T-cell (primary cell): ENCODE measurements at regions not wholly inside any gene's neighbourhood (a gene's known extent, or its start where the extent isn't known, plus 50 kb on each side); places are given as distances from the start of the nearest gene placed in this dataset.

Experiments used
- ATAC-seq, 4 experiments: fragments of 200-7000 bp in 3 of 4; fragments of 150-1000 bp in 1 of 4; cut with Tn5 transposase; replicated peaks in 1 of 4; 1 replicate in 3 of 4; 2 replicates in 1 of 4; pipeline ENCODE4 v1.10.0; 2021; ENCODE audit warnings: moderate library complexity in 3 of 4, mild to moderate bottlenecking in 2 of 4, moderate number of reproducible peaks in 1 of 4
- CTCF ChIA-PET, 2 donors: fragments of 300-600 bp; sonication (Branson Sonifier 250); formaldehyde crosslinking; loops; one replicate each; lab custom pipeline; 2022; ENCODE audit warnings: antibody characterized with exemption in 2 of 2; lab: Charles Lee
- POLR2A ChIA-PET, 2 donors: fragments of 300-600 bp; sonication (Branson Sonifier 250); formaldehyde crosslinking; loops; one replicate each; lab custom pipeline; 2022; ENCODE audit warnings: antibody characterized with exemption in 2 of 2; lab: Charles Lee
- DNase-seq, 35 experiments: peaks; one replicate each; pipeline versions ENCODE4 v3.0.0 to v3.0.0-alpha.2; 2013 to 2023
- H3K27ac ChIP-seq: one replicate; pipeline ENCODE4 v1.5.1; 2013; ENCODE audit warnings: low read length
- H3K27me3 ChIP-seq, 2 experiments: replicated peaks in 1 of 2; 1 replicate in 1 of 2; 2 replicates in 1 of 2; pipeline versions ENCODE4 v1.6.1 to v1.7.0; 2013; ENCODE audit warnings: low read length in 1 of 2, mixed read lengths in 1 of 2; ENCODE audit not compliant: control insufficient read depth in 2 of 2, insufficient read depth in 2 of 2; ENCODE audit errors: extremely low read depth in 1 of 2
- H3K36me3 ChIP-seq, 2 donors: 1 replicate in 1 of 2; 2 replicates in 1 of 2; pipeline versions ENCODE4 v1.6.1 to v1.7.0; 2013; ENCODE audit warnings: low read length in 1 of 2; ENCODE audit not compliant: control insufficient read depth in 2 of 2, insufficient read depth in 1 of 2; ENCODE audit errors: extremely low read depth in 1 of 2
- H3K4me1 ChIP-seq, 2 experiments: 1 replicate in 1 of 2; 2 replicates in 1 of 2; pipeline versions ENCODE4 v1.6.1 to v1.7.0; 2013; ENCODE audit warnings: low read length in 2 of 2, mixed read lengths in 1 of 2; ENCODE audit not compliant: insufficient read depth in 2 of 2, control insufficient read depth in 1 of 2; ENCODE audit errors: extremely low read depth in 1 of 2
- H3K4me3 ChIP-seq, 2 donors: 1 replicate in 1 of 2; 2 replicates in 1 of 2; pipeline versions ENCODE4 v1.5.1 to v1.7.0; 2013; ENCODE audit warnings: mild to moderate bottlenecking in 2 of 2, low read length in 1 of 2, moderate library complexity in 1 of 2; ENCODE audit not compliant: control insufficient read depth in 1 of 2; ENCODE audit errors: extremely low read depth in 1 of 2
- H3K9me3 ChIP-seq: 2 replicates; pipeline ENCODE4 v1.7.0; 2013
- H3K27ac Mint-ChIP-seq, 2 donors: one replicate each; pipeline ENCODE4 v1.8.0; 2020 to 2021; ENCODE audit warnings: mild to moderate bottlenecking in 2 of 2, mixed read lengths in 2 of 2
- H3K27me3 Mint-ChIP-seq, 2 donors: one replicate each; pipeline ENCODE4 v1.8.0; 2021 to 2022; ENCODE audit warnings: mixed read lengths in 2 of 2
- H3K36me3 Mint-ChIP-seq: one replicate; pipeline ENCODE4 v1.8.0; 2021; ENCODE audit warnings: mixed read lengths
- H3K4me1 Mint-ChIP-seq, 3 donors: one replicate each; pipeline ENCODE4 v1.8.0; 2020 to 2022; ENCODE audit warnings: mixed read lengths in 3 of 3, mild to moderate bottlenecking in 1 of 3
- H3K4me3 Mint-ChIP-seq, 3 donors: one replicate each; pipeline ENCODE4 v1.8.0; 2020 to 2022; ENCODE audit warnings: mild to moderate bottlenecking in 3 of 3, mixed read lengths in 3 of 3, moderate library complexity in 3 of 3
- H3K9me3 Mint-ChIP-seq, 3 donors: one replicate each; pipeline ENCODE4 v1.8.0; 2020 to 2022; ENCODE audit warnings: mixed read lengths in 3 of 3
- WGBS: methylation state at CpG from one replicate; pipeline ENCODE4 v1.1.5; 2013; ENCODE audit warnings: missing lambda C conversion rate; ENCODE audit not compliant: insufficient coverage; 5-methylcytosine and 5-hydroxymethylcytosine counted together

DNA sequence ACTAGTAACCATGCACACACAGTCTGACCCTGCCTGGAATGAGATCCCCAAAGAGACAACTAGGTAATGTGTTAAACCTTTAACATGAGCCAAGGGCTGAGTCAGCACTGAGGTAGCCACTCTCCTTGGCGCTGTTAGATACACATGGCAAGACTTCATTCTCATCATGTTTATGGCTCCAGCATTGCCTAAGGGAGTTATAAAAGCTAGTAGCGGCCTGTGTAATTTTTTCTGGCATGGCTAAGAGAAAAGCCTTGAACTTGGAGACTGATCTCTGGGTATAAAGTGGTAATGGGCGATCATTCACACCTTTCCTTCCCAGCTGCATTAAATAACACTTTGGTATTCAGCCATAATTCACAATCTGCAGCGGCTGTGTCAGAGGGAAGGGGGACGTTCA lies 779.7 kb upstream of the LRRC4C start:
- DNase-seq = no peak
- ChIA-PET CTCF (interaction anchor here in 1 of 2 donors (0.6 kb wide), 1 partner anchor 1783 kb away, joined by 3 read pairs; no protein-coding TSS in a partner anchor), POLR2A (no interaction called here)
- 100% methylated on average over 1 of the region's 5 CpGs for WGBS
- Mint-ChIP-seq H3K4me1 (no peaks in the 10 kb centered on the region), H3K27me3 (no peaks in the 10 kb centered on the region), H3K9me3 (peaks cover 13 to 22% (median 17%) of the 10 kb centered on the region in 3 donors), H3K27ac (no peak overlapping the region), H3K36me3 (no peaks in the 10 kb centered on the region), H3K4me3 (no peak overlapping the region)
- no peaks in the 10 kb centered on the region for H3K36me3 ChIP-seq
- no peak for ATAC-seq
- no peaks in the 10 kb centered on the region for H3K27me3 ChIP-seq
- no peaks in the 10 kb centered on the region for H3K4me1 ChIP-seq
- no peak overlapping the region for H3K27ac ChIP-seq
- peaks cover 4% of the 10 kb centered on the region for H3K9me3 ChIP-seq
- no peak overlapping the region for H3K4me3 ChIP-seq

- 83% methylated on average over 1 of the region's 2 CpGs for WGBS
- ATAC-seq (no peak), DNase-seq (no peak)
- no peaks in the 10 kb centered on the region for H3K4me1 Mint-ChIP-seq
- peaks cover 9 to 21% (median 12%) of the 10 kb centered on the region in 3 donors for H3K9me3 Mint-ChIP-seq
- no peaks in the 10 kb centered on the region for H3K27me3 Mint-ChIP-seq
- Histone ChIP-seq H3K4me1 (no peaks in the 10 kb centered on the region), H3K36me3 (no peaks in the 10 kb centered on the region), H3K27me3 (no peaks in the 10 kb centered on the region), H3K4me3 (no peak overlapping the region), H3K9me3 (peaks cover 2% of the 10 kb centered on the region), H3K27ac (no peak overlapping the region)
- no peaks in the 10 kb centered on the region for H3K36me3 Mint-ChIP-seq
- no peak overlapping the region for H3K27ac Mint-ChIP-seq
- ChIA-PET POLR2A (no interaction called here), CTCF (no interaction called here)
- H3K4me3 Mint-ChIP-seq = no peak overlapping the region
Observed at GRCh38 chr11:42243385-42243784, 783.9 kb upstream of the LRRC4C start.

- ATAC-seq (no peak), DNase-seq (no peak)
- H3K27me3 Mint-ChIP-seq = no peaks in the 10 kb centered on the region
- H3K4me3 Mint-ChIP-seq = no peak overlapping the region
- Histone ChIP-seq H3K36me3 (no peaks in the 10 kb centered on the region), H3K9me3 (peaks cover 2% of the 10 kb centered on the region), H3K27me3 (no peaks in the 10 kb centered on the region), H3K4me1 (no peaks in the 10 kb centered on the region), H3K27ac (no peak overlapping the region), H3K4me3 (no peak overlapping the region)
- peaks cover 8 to 21% (median 11%) of the 10 kb centered on the region in 3 donors for H3K9me3 Mint-ChIP-seq
- POLR2A ChIA-PET = no interaction called here
- WGBS = 78% methylated on average over 1 of the region's 1 CpG
- CTCF ChIA-PET = no interaction called here
- H3K4me1 Mint-ChIP-seq = no peaks in the 10 kb centered on the region
- no peaks in the 10 kb centered on the region for H3K36me3 Mint-ChIP-seq
- H3K27ac Mint-ChIP-seq = no peak overlapping the region
Observed at GRCh38 chr11:42244376-42244775, 784.9 kb upstream of the LRRC4C start.

DNA sequence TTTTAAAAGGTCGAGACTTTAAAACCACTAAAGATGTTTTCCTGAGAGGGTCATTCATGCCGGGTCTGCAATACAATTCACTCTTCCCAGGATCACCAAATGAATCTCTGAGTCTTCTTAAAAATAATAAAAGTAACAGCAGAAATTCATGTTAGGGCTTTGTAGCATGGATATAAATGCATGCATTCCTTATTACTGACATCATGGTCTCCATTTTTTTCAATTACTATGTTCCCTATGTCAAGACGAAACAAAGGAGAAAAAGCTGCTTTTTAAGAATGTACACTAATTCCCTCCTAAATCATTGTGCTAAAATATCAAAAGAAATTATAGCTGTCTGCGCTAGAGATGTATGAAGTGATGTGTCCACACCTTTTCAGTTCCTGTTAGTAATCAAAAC lies 789.9 kb upstream of the LRRC4C start:
- no peaks in the 10 kb centered on the region for H3K27me3 Mint-ChIP-seq
- ChIA-PET POLR2A (no interaction called here), CTCF (no interaction called here)
- no peak for ATAC-seq
- no peak overlapping the region for H3K27ac ChIP-seq
- H3K27me3 ChIP-seq = no peaks in the 10 kb centered on the region
- H3K4me1 ChIP-seq = no peaks in the 10 kb centered on the region
- H3K9me3 Mint-ChIP-seq = peaks cover 4 to 5% (median 5%) of the 10 kb centered on the region in 3 donors
- no peak for DNase-seq
- no peaks in the 10 kb centered on the region for H3K36me3 ChIP-seq
- peaks cover 10% of the 10 kb centered on the region for H3K9me3 ChIP-seq
- no peak overlapping the region for H3K4me3 ChIP-seq
- no peak overlapping the region for H3K4me3 Mint-ChIP-seq
- no peaks in the 10 kb centered on the region for H3K4me1 Mint-ChIP-seq
- no peak overlapping the region for H3K27ac Mint-ChIP-seq
- no CpG with 5 or more reads among the region's 4 CpGs for WGBS
- no peaks in the 10 kb centered on the region for H3K36me3 Mint-ChIP-seq

GRCh38 chr11:42249956-42250355 lies 790.5 kb upstream of the LRRC4C start:
- Mint-ChIP-seq H3K9me3 (peaks cover 1 to 5% (median 5%) of the 10 kb centered on the region in 3 donors), H3K4me1 (no peaks in the 10 kb centered on the region), H3K36me3 (no peaks in the 10 kb centered on the region), H3K27me3 (no peaks in the 10 kb centered on the region), H3K27ac (no peak overlapping the region), H3K4me3 (no peak overlapping the region)
- ATAC-seq (no peak), DNase-seq (no peak)
- no peaks in the 10 kb centered on the region for H3K4me1 ChIP-seq
- H3K4me3 ChIP-seq = no peak overlapping the region
- no peaks in the 10 kb centered on the region for H3K27me3 ChIP-seq
- ChIA-PET CTCF (no interaction called here), POLR2A (no interaction called here)
- H3K36me3 ChIP-seq = no peaks in the 10 kb centered on the region
- peaks cover 10% of the 10 kb centered on the region for H3K9me3 ChIP-seq
- WGBS = no CpG with 5 or more reads among the region's 2 CpGs
- H3K27ac ChIP-seq = no peak overlapping the region

- Mint-ChIP-seq H3K9me3 (peaks cover 6 to 15% (median 11%) of the 10 kb centered on the region in 3 donors), H3K36me3 (no peaks in the 10 kb centered on the region), H3K4me1 (no peaks in the 10 kb centered on the region), H3K27ac (no peak overlapping the region), H3K27me3 (no peaks in the 10 kb centered on the region), H3K4me3 (no peak overlapping the region)
- no peaks in the 10 kb centered on the region for H3K4me1 ChIP-seq
- H3K4me3 ChIP-seq = no peak overlapping the region
- H3K27me3 ChIP-seq = no peaks in the 10 kb centered on the region
- ChIA-PET CTCF (no interaction called here), POLR2A (no interaction called here)
- peaks cover 10% of the 10 kb centered on the region for H3K9me3 ChIP-seq
- H3K36me3 ChIP-seq = no peaks in the 10 kb centered on the region
- DNase-seq (no peak), ATAC-seq (no peak)
- H3K27ac ChIP-seq = no peak overlapping the region
- no CpG with 5 or more reads among the region's 2 CpGs for WGBS
Observed at GRCh38 chr11:42251984-42252383, 792.5 kb upstream of the LRRC4C start.

DNA sequence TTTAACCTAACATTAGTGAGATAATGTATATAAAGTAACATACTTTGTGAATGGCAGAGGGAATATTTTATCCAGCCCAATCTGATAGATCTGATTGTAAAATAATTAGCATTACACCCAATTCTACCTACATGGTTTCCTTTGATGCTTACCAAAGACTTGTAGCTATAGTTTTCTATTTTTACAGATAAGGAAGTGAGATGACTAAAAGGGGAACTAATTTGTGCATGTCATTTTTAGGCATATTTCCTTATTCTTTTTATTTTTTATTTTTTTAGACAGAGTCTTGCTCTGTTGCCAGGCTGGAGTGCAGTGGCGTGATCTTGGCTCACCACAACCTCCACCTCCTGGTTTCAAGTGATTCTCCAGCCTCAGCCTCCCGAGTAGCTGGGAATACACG lies 793.7 kb upstream of the LRRC4C start:
- no peak overlapping the region for H3K27ac Mint-ChIP-seq
- DNase-seq (no peak), ATAC-seq (no peak)
- no peaks in the 10 kb centered on the region for H3K4me1 Mint-ChIP-seq
- Histone ChIP-seq H3K27ac (no peak overlapping the region), H3K27me3 (no peaks in the 10 kb centered on the region), H3K4me3 (no peak overlapping the region), H3K9me3 (peaks cover 10% of the 10 kb centered on the region), H3K36me3 (no peaks in the 10 kb centered on the region), H3K4me1 (no peaks in the 10 kb centered on the region)
- no peaks in the 10 kb centered on the region for H3K36me3 Mint-ChIP-seq
- ChIA-PET CTCF (no interaction called here), POLR2A (no interaction called here)
- WGBS = 20% methylated on average over 2 of the region's 3 CpGs
- peaks cover 7 to 17% (median 11%) of the 10 kb centered on the region in 3 donors for H3K9me3 Mint-ChIP-seq
- no peaks in the 10 kb centered on the region for H3K27me3 Mint-ChIP-seq
- H3K4me3 Mint-ChIP-seq = no peak overlapping the region
